ENCODE measurements at regions not wholly inside any gene's neighbourhood (a gene's known extent, or its start where the extent isn't known, plus 50 kb on each side); places are given as distances from the start of the nearest gene placed in this dataset.

GRCh38 chr5:8940934-8941333 lies 604.9 kb downstream of the SEMA5A start:
- H3K27me3 ChIP-seq, result no peaks in the 10 kb centered on the region
- TF ChIP-seq POLR2A (IDR thresholded peaks at IDR 0.05) (no peak), CTCF (IDR thresholded peaks at IDR 0.05) (no peak)
- no peak overlapping the region for H3K4me3 ChIP-seq
- no peak for DNase-seq
- H3K9me3 ChIP-seq, result peaks cover 0 to 29% (median 3%) of the 10 kb centered on the region in 12 donors
- intact Hi-C loops (cut with DNase I), result no loop called here
- 51 to 72% (median 71%) methylated on average over 1 of the region's 1 CpG for WGBS, 4 donors
- H3K36me3 ChIP-seq, result no peaks in the 10 kb centered on the region
- ATAC-seq, result no peak
- H3K4me1 ChIP-seq, result no peaks in the 10 kb centered on the region
- H3K27ac ChIP-seq, result no peak overlapping the region

- no peak for ATAC-seq
- no peaks in the 10 kb centered on the region for H3K27me3 ChIP-seq
- no peak for TF ChIP-seq POLR2A (IDR thresholded peaks at IDR 0.05)
- no peak for TF ChIP-seq CTCF (IDR thresholded peaks at IDR 0.05)
- H3K36me3 ChIP-seq, result no peaks in the 10 kb centered on the region
- no peak for DNase-seq
- H3K27ac ChIP-seq, result no peak overlapping the region
- WGBS, 4 donors, result 54 to 67% (median 57%) methylated on average over 3 of the region's 3 CpGs
- no peaks in the 10 kb centered on the region for H3K4me1 ChIP-seq
- intact Hi-C loops (cut with DNase I), result no loop called here
- no peak overlapping the region for H3K4me3 ChIP-seq
- peaks cover 0 to 19% (median 0%) of the 10 kb centered on the region in 12 donors for H3K9me3 ChIP-seq
Observed at GRCh38 chr5:8943301-8943700, 602.6 kb downstream of the SEMA5A start.

GRCh38 chr5:8944005-8944404 lies 601.9 kb downstream of the SEMA5A start:
- WGBS, 4 donors, result 73 to 83% (median 81%) methylated on average over 4 of the region's 4 CpGs

GRCh38 chr5:8945972-8946371 lies 599.9 kb downstream of the SEMA5A start:
- H3K36me3 ChIP-seq, result no peaks in the 10 kb centered on the region
- no peaks in the 10 kb centered on the region for H3K4me1 ChIP-seq
- peaks cover 0 to 15% (median 0%) of the 10 kb centered on the region in 12 donors for H3K9me3 ChIP-seq
- TF ChIP-seq CTCF (IDR thresholded peaks at IDR 0.05), result no peak
- TF ChIP-seq POLR2A (IDR thresholded peaks at IDR 0.05), result no peak
- 59 to 64% (median 62%) methylated on average over 2 of the region's 2 CpGs for WGBS, 4 donors
- H3K4me3 ChIP-seq, result no peak overlapping the region
- no peak for DNase-seq
- H3K27ac ChIP-seq, result no peak overlapping the region
- intact Hi-C loops (cut with DNase I), result no loop called here
- H3K27me3 ChIP-seq, result no peaks in the 10 kb centered on the region
- no peak for ATAC-seq

More at GRCh38 chr5:8944005-8944404, 601.9 kb downstream of the SEMA5A start:
- TF ChIP-seq CTCF (IDR thresholded peaks at IDR 0.05) (no peak), POLR2A (IDR thresholded peaks at IDR 0.05) (no peak)
- intact Hi-C loops (cut with DNase I), result no loop called here
- Histone ChIP-seq H3K27ac (no peak overlapping the region), H3K4me1 (no peaks in the 10 kb centered on the region), H3K4me3 (no peak overlapping the region), H3K27me3 (no peaks in the 10 kb centered on the region), H3K36me3 (no peaks in the 10 kb centered on the region), H3K9me3 (peaks cover 0 to 19% (median 0%) of the 10 kb centered on the region in 12 donors)
- no peak for ATAC-seq
- DNase-seq, result no peak

Data from heart left ventricle (tissue), 16 donors.